ENCODE measurements at regions not wholly inside any gene's neighbourhood (a gene's known extent, or its start where the extent isn't known, plus 50 kb on each side); places are given as distances from the start of the nearest gene placed in this dataset.

DNA sequence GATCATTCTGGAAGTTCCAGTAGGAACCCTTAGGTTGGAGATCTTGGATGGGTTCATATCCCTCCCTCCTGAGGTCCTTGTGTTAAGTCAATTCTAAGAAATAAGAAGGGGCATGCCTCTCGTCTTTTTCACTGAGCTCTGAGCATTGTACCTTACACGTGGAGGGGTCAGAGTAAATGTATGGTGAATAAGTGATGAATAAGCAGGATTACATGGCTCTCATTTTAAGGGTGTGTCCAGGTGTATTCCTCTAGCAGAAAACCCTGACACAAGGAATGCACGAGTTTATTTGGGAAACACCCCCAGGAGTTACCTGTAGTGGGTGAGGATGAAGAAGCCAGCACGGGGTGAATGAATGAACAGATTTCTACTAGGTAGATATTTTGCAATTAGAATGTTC lies 400.2 kb downstream of the KIF16B start:
- TF ChIP-seq ZNF423 (CRISPR knock-in tag; IDR thresholded peaks at IDR 0.05): no peak
- no peak for TF ChIP-seq JUN (CRISPR knock-in tag; IDR thresholded peaks at IDR 0.05)
- TF ChIP-seq, protein P1, sequence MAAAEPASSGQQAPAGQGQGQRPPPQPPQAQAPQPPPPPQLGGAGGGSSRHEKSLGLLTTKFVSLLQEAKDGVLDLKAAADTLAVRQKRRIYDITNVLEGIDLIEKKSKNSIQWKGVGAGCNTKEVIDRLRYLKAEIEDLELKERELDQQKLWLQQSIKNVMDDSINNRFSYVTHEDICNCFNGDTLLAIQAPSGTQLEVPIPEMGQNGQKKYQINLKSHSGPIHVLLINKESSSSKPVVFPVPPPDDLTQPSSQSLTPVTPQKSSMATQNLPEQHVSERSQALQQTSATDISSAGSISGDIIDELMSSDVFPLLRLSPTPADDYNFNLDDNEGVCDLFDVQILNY (CRISPR knock-in tag; IDR thresholded peaks at IDR 0.05): no peak
- TF ChIP-seq, protein P2, sequence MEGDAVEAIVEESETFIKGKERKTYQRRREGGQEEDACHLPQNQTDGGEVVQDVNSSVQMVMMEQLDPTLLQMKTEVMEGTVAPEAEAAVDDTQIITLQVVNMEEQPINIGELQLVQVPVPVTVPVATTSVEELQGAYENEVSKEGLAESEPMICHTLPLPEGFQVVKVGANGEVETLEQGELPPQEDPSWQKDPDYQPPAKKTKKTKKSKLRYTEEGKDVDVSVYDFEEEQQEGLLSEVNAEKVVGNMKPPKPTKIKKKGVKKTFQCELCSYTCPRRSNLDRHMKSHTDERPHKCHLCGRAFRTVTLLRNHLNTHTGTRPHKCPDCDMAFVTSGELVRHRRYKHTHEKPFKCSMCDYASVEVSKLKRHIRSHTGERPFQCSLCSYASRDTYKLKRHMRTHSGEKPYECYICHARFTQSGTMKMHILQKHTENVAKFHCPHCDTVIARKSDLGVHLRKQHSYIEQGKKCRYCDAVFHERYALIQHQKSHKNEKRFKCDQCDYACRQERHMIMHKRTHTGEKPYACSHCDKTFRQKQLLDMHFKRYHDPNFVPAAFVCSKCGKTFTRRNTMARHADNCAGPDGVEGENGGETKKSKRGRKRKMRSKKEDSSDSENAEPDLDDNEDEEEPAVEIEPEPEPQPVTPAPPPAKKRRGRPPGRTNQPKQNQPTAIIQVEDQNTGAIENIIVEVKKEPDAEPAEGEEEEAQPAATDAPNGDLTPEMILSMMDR (IDR thresholded peaks at IDR 0.05): no peak
- TF ChIP-seq, protein P3, sequence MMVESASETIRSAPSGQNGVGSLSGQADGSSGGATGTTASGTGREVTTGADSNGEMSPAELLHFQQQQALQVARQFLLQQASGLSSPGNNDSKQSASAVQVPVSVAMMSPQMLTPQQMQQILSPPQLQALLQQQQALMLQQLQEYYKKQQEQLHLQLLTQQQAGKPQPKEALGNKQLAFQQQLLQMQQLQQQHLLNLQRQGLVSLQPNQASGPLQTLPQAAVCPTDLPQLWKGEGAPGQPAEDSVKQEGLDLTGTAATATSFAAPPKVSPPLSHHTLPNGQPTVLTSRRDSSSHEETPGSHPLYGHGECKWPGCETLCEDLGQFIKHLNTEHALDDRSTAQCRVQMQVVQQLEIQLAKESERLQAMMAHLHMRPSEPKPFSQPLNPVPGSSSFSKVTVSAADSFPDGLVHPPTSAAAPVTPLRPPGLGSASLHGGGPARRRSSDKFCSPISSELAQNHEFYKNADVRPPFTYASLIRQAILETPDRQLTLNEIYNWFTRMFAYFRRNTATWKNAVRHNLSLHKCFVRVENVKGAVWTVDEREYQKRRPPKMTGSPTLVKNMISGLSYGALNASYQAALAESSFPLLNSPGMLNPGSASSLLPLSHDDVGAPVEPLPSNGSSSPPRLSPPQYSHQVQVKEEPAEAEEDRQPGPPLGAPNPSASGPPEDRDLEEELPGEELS (CRISPR knock-in tag; IDR thresholded peaks at IDR 0.05): no peak
- no peak for TF ChIP-seq ETV6 (CRISPR knock-in tag; IDR thresholded peaks at IDR 0.05)
- no peak for TF ChIP-seq ZNF232 (CRISPR knock-in tag; IDR thresholded peaks at IDR 0.05)
- TF ChIP-seq, protein P4, sequence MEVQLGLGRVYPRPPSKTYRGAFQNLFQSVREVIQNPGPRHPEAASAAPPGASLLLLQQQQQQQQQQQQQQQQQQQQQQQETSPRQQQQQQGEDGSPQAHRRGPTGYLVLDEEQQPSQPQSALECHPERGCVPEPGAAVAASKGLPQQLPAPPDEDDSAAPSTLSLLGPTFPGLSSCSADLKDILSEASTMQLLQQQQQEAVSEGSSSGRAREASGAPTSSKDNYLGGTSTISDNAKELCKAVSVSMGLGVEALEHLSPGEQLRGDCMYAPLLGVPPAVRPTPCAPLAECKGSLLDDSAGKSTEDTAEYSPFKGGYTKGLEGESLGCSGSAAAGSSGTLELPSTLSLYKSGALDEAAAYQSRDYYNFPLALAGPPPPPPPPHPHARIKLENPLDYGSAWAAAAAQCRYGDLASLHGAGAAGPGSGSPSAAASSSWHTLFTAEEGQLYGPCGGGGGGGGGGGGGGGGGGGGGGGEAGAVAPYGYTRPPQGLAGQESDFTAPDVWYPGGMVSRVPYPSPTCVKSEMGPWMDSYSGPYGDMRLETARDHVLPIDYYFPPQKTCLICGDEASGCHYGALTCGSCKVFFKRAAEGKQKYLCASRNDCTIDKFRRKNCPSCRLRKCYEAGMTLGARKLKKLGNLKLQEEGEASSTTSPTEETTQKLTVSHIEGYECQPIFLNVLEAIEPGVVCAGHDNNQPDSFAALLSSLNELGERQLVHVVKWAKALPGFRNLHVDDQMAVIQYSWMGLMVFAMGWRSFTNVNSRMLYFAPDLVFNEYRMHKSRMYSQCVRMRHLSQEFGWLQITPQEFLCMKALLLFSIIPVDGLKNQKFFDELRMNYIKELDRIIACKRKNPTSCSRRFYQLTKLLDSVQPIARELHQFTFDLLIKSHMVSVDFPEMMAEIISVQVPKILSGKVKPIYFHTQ (CRISPR knock-in tag; IDR thresholded peaks at IDR 0.05): no peak
- TF ChIP-seq, protein P5, sequence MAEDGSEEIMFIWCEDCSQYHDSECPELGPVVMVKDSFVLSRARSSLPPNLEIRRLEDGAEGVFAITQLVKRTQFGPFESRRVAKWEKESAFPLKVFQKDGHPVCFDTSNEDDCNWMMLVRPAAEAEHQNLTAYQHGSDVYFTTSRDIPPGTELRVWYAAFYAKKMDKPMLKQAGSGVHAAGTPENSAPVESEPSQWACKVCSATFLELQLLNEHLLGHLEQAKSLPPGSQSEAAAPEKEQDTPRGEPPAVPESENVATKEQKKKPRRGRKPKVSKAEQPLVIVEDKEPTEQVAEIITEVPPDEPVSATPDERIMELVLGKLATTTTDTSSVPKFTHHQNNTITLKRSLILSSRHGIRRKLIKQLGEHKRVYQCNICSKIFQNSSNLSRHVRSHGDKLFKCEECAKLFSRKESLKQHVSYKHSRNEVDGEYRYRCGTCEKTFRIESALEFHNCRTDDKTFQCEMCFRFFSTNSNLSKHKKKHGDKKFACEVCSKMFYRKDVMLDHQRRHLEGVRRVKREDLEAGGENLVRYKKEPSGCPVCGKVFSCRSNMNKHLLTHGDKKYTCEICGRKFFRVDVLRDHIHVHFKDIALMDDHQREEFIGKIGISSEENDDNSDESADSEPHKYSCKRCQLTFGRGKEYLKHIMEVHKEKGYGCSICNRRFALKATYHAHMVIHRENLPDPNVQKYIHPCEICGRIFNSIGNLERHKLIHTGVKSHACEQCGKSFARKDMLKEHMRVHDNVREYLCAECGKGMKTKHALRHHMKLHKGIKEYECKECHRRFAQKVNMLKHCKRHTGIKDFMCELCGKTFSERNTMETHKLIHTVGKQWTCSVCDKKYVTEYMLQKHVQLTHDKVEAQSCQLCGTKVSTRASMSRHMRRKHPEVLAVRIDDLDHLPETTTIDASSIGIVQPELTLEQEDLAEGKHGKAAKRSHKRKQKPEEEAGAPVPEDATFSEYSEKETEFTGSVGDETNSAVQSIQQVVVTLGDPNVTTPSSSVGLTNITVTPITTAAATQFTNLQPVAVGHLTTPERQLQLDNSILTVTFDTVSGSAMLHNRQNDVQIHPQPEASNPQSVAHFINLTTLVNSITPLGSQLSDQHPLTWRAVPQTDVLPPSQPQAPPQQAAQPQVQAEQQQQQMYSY (CRISPR knock-in tag; IDR thresholded peaks at IDR 0.05): no peak
- TF ChIP-seq IRF2 (CRISPR knock-in tag; IDR thresholded peaks at IDR 0.05; ENCODE audit: borderline replicate concordance, low read depth): no peak
- TF ChIP-seq, protein P6, sequence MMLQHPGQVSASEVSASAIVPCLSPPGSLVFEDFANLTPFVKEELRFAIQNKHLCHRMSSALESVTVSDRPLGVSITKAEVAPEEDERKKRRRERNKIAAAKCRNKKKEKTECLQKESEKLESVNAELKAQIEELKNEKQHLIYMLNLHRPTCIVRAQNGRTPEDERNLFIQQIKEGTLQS (CRISPR knock-in tag; conservative IDR thresholded peaks at IDR 0.05): no peak
- no peak for TF ChIP-seq GABPB1 (CRISPR knock-in tag; IDR thresholded peaks at IDR 0.05)
